IPS-20b (cell line): ENCODE measurements at regions not wholly inside any gene's neighbourhood (a gene's known extent, or its start where the extent isn't known, plus 50 kb on each side); places are given as distances from the start of the nearest gene placed in this dataset.

Source experiments
- H3K27ac ChIP-seq: one replicate; pipeline ENCODE4 v1.5.1; 2013; ENCODE audit warnings: low read length
- H3K27me3 ChIP-seq: 2 replicates; pipeline ENCODE4 v1.6.1; 2013; ENCODE audit warnings: mild to moderate bottlenecking, low read length, inconsistent platforms; ENCODE audit not compliant: insufficient read depth
- H3K36me3 ChIP-seq: 2 replicates; pipeline ENCODE4 v1.6.1; 2013; ENCODE audit warnings: low read depth, mild to moderate bottlenecking, inconsistent platforms, low read length, moderate library complexity; ENCODE audit not compliant: insufficient read depth
- H3K4me1 ChIP-seq: 2 replicates; pipeline ENCODE4 v1.6.1; 2013; ENCODE audit warnings: mild to moderate bottlenecking, control low read depth, inconsistent platforms, low read length, moderate library complexity; ENCODE audit not compliant: insufficient read depth
- H3K4me3 ChIP-seq: 2 replicates; pipeline ENCODE4 v1.5.1; 2013; ENCODE audit warnings: mild to moderate bottlenecking, low read length, inconsistent platforms
- H3K9ac ChIP-seq: 2 replicates; pipeline ENCODE4 v1.6.1; 2013; ENCODE audit warnings: low read depth, mild to moderate bottlenecking, inconsistent platforms, low read length, moderate library complexity
- H3K9me3 ChIP-seq: 2 replicates; pipeline ENCODE4 v1.6.1; 2013; ENCODE audit warnings: mild to moderate bottlenecking, low read depth, low read length, inconsistent platforms; ENCODE audit not compliant: insufficient read depth

- H3K27me3 ChIP-seq, result no peaks in the 10 kb centered on the region
- no peaks in the 10 kb centered on the region for H3K4me1 ChIP-seq
- no peaks in the 10 kb centered on the region for H3K9me3 ChIP-seq
These were observed 792.3 kb upstream of the PIK3C3 start for GRCh38 chr18:41162781-41163180.

GRCh38 chr18:41162191-41162590 is 792.8 kb upstream of the PIK3C3 start:
- Histone ChIP-seq H3K4me1 (no peaks in the 10 kb centered on the region), H3K4me3 (no peak overlapping the region), H3K9me3 (no peaks in the 10 kb centered on the region), H3K36me3 (no peaks in the 10 kb centered on the region), H3K27ac (no peak overlapping the region), H3K9ac (no peak overlapping the region), H3K27me3 (no peaks in the 10 kb centered on the region)

More at GRCh38 chr18:41162781-41163180, 792.3 kb upstream of the PIK3C3 start:
- H3K4me3 ChIP-seq, result no peak overlapping the region
- H3K27ac ChIP-seq, result no peak overlapping the region
- no peak overlapping the region for H3K9ac ChIP-seq
- no peaks in the 10 kb centered on the region for H3K36me3 ChIP-seq

GRCh38 chr18:41155910-41156851 is 798.9 kb upstream of the PIK3C3 start:
- Histone ChIP-seq H3K9me3 (no peaks in the 10 kb centered on the region), H3K36me3 (no peaks in the 10 kb centered on the region), H3K27ac (no peak overlapping the region), H3K9ac (no peak overlapping the region), H3K27me3 (no peaks in the 10 kb centered on the region), H3K4me1 (no peaks in the 10 kb centered on the region), H3K4me3 (no peak overlapping the region)

GRCh38 chr18:41155025-41155424 is 800.0 kb upstream of the PIK3C3 start:
- no peaks in the 10 kb centered on the region for H3K36me3 ChIP-seq
- H3K27ac ChIP-seq, result no peak overlapping the region
- no peaks in the 10 kb centered on the region for H3K27me3 ChIP-seq
- H3K4me3 ChIP-seq, result no peak overlapping the region
- H3K4me1 ChIP-seq, result no peaks in the 10 kb centered on the region
- H3K9me3 ChIP-seq, result no peaks in the 10 kb centered on the region
- no peak overlapping the region for H3K9ac ChIP-seq

GRCh38 chr18:41153871-41154270 is 801.2 kb upstream of the PIK3C3 start:
- Histone ChIP-seq H3K4me3 (no peak overlapping the region), H3K4me1 (no peaks in the 10 kb centered on the region)

GRCh38 chr18:41150316-41150715 is 804.7 kb upstream of the PIK3C3 start:
- Histone ChIP-seq H3K36me3 (no peaks in the 10 kb centered on the region), H3K9ac (no peak overlapping the region), H3K9me3 (no peaks in the 10 kb centered on the region), H3K27me3 (no peaks in the 10 kb centered on the region), H3K27ac (no peak overlapping the region), H3K4me3 (no peak overlapping the region), H3K4me1 (no peaks in the 10 kb centered on the region)

More at GRCh38 chr18:41153871-41154270, 801.2 kb upstream of the PIK3C3 start:
- Histone ChIP-seq H3K9me3 (no peaks in the 10 kb centered on the region), H3K9ac (no peak overlapping the region), H3K36me3 (no peaks in the 10 kb centered on the region), H3K27me3 (no peaks in the 10 kb centered on the region), H3K27ac (no peak overlapping the region)

GRCh38 chr18:41146301-41146700 is 808.7 kb upstream of the PIK3C3 start:
- H3K9ac ChIP-seq, result no peak overlapping the region
- H3K27me3 ChIP-seq, result no peaks in the 10 kb centered on the region
- no peaks in the 10 kb centered on the region for H3K36me3 ChIP-seq
- H3K4me3 ChIP-seq, result no peak overlapping the region
- no peaks in the 10 kb centered on the region for H3K4me1 ChIP-seq
- no peak overlapping the region for H3K27ac ChIP-seq
- no peaks in the 10 kb centered on the region for H3K9me3 ChIP-seq

GRCh38 chr18:41145516-41145915 is 809.5 kb upstream of the PIK3C3 start:
- no peak overlapping the region for H3K27ac ChIP-seq
- no peak overlapping the region for H3K4me3 ChIP-seq
- H3K27me3 ChIP-seq, result no peaks in the 10 kb centered on the region
- no peak overlapping the region for H3K9ac ChIP-seq
- H3K9me3 ChIP-seq, result no peaks in the 10 kb centered on the region
- no peaks in the 10 kb centered on the region for H3K36me3 ChIP-seq
- H3K4me1 ChIP-seq, result no peaks in the 10 kb centered on the region

GRCh38 chr18:41144441-41144840 is 810.6 kb upstream of the PIK3C3 start:
- Histone ChIP-seq H3K9ac (no peak overlapping the region), H3K36me3 (no peaks in the 10 kb centered on the region), H3K27me3 (no peaks in the 10 kb centered on the region), H3K9me3 (no peaks in the 10 kb centered on the region), H3K27ac (no peak overlapping the region), H3K4me3 (no peak overlapping the region), H3K4me1 (no peaks in the 10 kb centered on the region)

GRCh38 chr18:41140506-41140905 is 814.5 kb upstream of the PIK3C3 start:
- H3K9me3 ChIP-seq, result no peaks in the 10 kb centered on the region
- no peaks in the 10 kb centered on the region for H3K27me3 ChIP-seq
- no peak overlapping the region for H3K9ac ChIP-seq
- no peaks in the 10 kb centered on the region for H3K4me1 ChIP-seq
- H3K27ac ChIP-seq, result no peak overlapping the region
- no peaks in the 10 kb centered on the region for H3K36me3 ChIP-seq
- H3K4me3 ChIP-seq, result no peak overlapping the region

- Histone ChIP-seq H3K27me3 (no peaks in the 10 kb centered on the region), H3K4me1 (no peaks in the 10 kb centered on the region), H3K36me3 (no peaks in the 10 kb centered on the region), H3K9me3 (no peaks in the 10 kb centered on the region), H3K27ac (no peak overlapping the region), H3K9ac (no peak overlapping the region), H3K4me3 (no peak overlapping the region)
These were observed 819.9 kb upstream of the PIK3C3 start for GRCh38 chr18:41135146-41135545.

GRCh38 chr18:41134426-41134825 is 820.6 kb upstream of the PIK3C3 start:
- H3K9me3 ChIP-seq, result no peaks in the 10 kb centered on the region
- no peak overlapping the region for H3K9ac ChIP-seq
- H3K4me1 ChIP-seq, result no peaks in the 10 kb centered on the region
- H3K27me3 ChIP-seq, result no peaks in the 10 kb centered on the region
- H3K36me3 ChIP-seq, result no peaks in the 10 kb centered on the region
- no peak overlapping the region for H3K4me3 ChIP-seq
- H3K27ac ChIP-seq, result no peak overlapping the region
